Mesenchymal stem cell (in vitro differentiated cells and primary cell): ENCODE measurements at regions not wholly inside any gene's neighbourhood (a gene's known extent, or its start where the extent isn't known, plus 50 kb on each side); places are given as distances from the start of the nearest gene placed in this dataset.

Experiments
- DNase-seq: peaks from one replicate; pipeline ENCODE4 v3.0.0-alpha.2; 2013
- H2AFZ ChIP-seq: one replicate; pipeline ENCODE4 v1.6.1; 2013; ENCODE audit warnings: low read depth, mild to moderate bottlenecking, control low read depth, inconsistent platforms, low read length, moderate library complexity
- H2AK5ac ChIP-seq: 2 replicates; pipeline ENCODE4 v1.6.1; 2013; ENCODE audit warnings: low read length, moderate library complexity, mild to moderate bottlenecking, inconsistent platforms; ENCODE audit not compliant: severe bottlenecking
- H2BK120ac ChIP-seq: one replicate; pipeline ENCODE4 v1.6.1; 2013; ENCODE audit warnings: low read depth, mild to moderate bottlenecking, inconsistent platforms, low read length, moderate library complexity
- H2BK12ac ChIP-seq, 2 experiments: one replicate each; pipeline ENCODE4 v1.6.1; 2013; ENCODE audit warnings: inconsistent platforms in 2 of 2, low read length in 2 of 2, mild to moderate bottlenecking in 2 of 2, moderate library complexity in 2 of 2, control low read depth in 1 of 2
- H2BK15ac ChIP-seq: one replicate; pipeline ENCODE4 v1.6.1; 2013; ENCODE audit warnings: mild to moderate bottlenecking, low read depth, inconsistent platforms; ENCODE audit not compliant: poor library complexity, severe bottlenecking
- H2BK5ac ChIP-seq: 2 replicates; pipeline ENCODE4 v1.6.1; 2013; ENCODE audit warnings: low read depth, mild to moderate bottlenecking, low read length, control low read depth, inconsistent platforms; ENCODE audit not compliant: poor library complexity, severe bottlenecking
- H3K14ac ChIP-seq, 2 experiments: one replicate each; pipeline ENCODE4 v1.6.1; 2013; ENCODE audit warnings: inconsistent platforms in 2 of 2, low read length in 2 of 2, control low read depth in 1 of 2, mild to moderate bottlenecking in 1 of 2, moderate library complexity in 1 of 2
- H3K18ac ChIP-seq, 2 experiments: one replicate each; pipeline ENCODE4 v1.6.1; 2013; ENCODE audit warnings: inconsistent platforms in 2 of 2, low read length in 2 of 2, control low read depth in 1 of 2, low read depth in 1 of 2, mild to moderate bottlenecking in 1 of 2
- H3K23ac ChIP-seq, 2 experiments: one replicate each; pipeline ENCODE4 v1.6.1; 2013; ENCODE audit warnings: inconsistent platforms in 2 of 2, low read length in 2 of 2, mild to moderate bottlenecking in 2 of 2, moderate library complexity in 2 of 2, control low read depth in 1 of 2
- H3K27ac ChIP-seq: 2 replicates; pipeline ENCODE4 v1.5.1; 2013; ENCODE audit warnings: mild to moderate bottlenecking, moderate library complexity, low read length, control low read depth, inconsistent platforms; ENCODE audit not compliant: poor library complexity, severe bottlenecking
- H3K27me3 ChIP-seq, 2 experiments: 2 replicates each; pipeline versions ENCODE4 v1.6.1 to v1.7.0; 2013; ENCODE audit warnings: low read length in 2 of 2, mild to moderate bottlenecking in 2 of 2, moderate library complexity in 2 of 2, control low read depth in 1 of 2, inconsistent platforms in 1 of 2; ENCODE audit not compliant: control insufficient read depth in 1 of 2, insufficient read depth in 1 of 2
- H3K36me3 ChIP-seq, 2 experiments: 2 replicates each; pipeline versions ENCODE4 v1.6.1 to v1.7.0; 2013; ENCODE audit warnings: low read length in 2 of 2, control low read depth in 1 of 2, inconsistent platforms in 1 of 2, low read depth in 1 of 2, mild to moderate bottlenecking in 1 of 2; ENCODE audit not compliant: insufficient read depth in 2 of 2, control insufficient read depth in 1 of 2
- H3K4ac ChIP-seq, 2 experiments: one replicate each; pipeline ENCODE4 v1.6.1; 2013; ENCODE audit warnings: inconsistent platforms in 2 of 2, low read length in 2 of 2, mild to moderate bottlenecking in 2 of 2, moderate library complexity in 2 of 2, control low read depth in 1 of 2, low read depth in 1 of 2
- H3K4me1 ChIP-seq: 2 replicates; pipeline ENCODE4 v1.6.1; 2013; ENCODE audit warnings: low read depth, low read length, control low read depth; ENCODE audit not compliant: control insufficient read depth, insufficient read depth
- H3K4me2 ChIP-seq: 2 replicates; pipeline ENCODE4 v1.6.1; 2013; ENCODE audit warnings: low read length, mild to moderate bottlenecking, inconsistent platforms; ENCODE audit not compliant: poor library complexity, severe bottlenecking
- H3K4me3 ChIP-seq, 2 experiments: 2 replicates each; pipeline versions ENCODE4 v1.5.1 to v1.7.0; 2013; ENCODE audit warnings: low read length in 2 of 2, mild to moderate bottlenecking in 2 of 2, control low read depth in 1 of 2, low read depth in 1 of 2; ENCODE audit not compliant: insufficient read depth in 1 of 2
- H3K79me1 ChIP-seq: replicated peaks from 2 replicates; pipeline ENCODE4 v1.6.1; 2013; ENCODE audit warnings: mild to moderate bottlenecking, control low read depth, low read length, inconsistent platforms; ENCODE audit not compliant: poor library complexity, severe bottlenecking
- H3K9ac ChIP-seq: 2 replicates; pipeline ENCODE4 v1.7.0; 2013; ENCODE audit warnings: mild to moderate bottlenecking, low read length, moderate library complexity
- H3K9me3 ChIP-seq: 2 replicates; pipeline ENCODE4 v1.7.0; 2013; ENCODE audit warnings: mild to moderate bottlenecking, low read length; ENCODE audit not compliant: control insufficient read depth
- H4K8ac ChIP-seq: one replicate; pipeline ENCODE4 v1.6.1; 2013; ENCODE audit warnings: inconsistent platforms, mild to moderate bottlenecking, low read length, moderate library complexity
- H4K91ac ChIP-seq: one replicate; pipeline ENCODE4 v1.6.1; 2013; ENCODE audit warnings: mild to moderate bottlenecking, low read length, inconsistent platforms
- WGBS: methylation state at CpG from one replicate; pipeline ENCODE4 v1.1.7; 2013; ENCODE audit warnings: mixed read lengths; 5-methylcytosine and 5-hydroxymethylcytosine counted together

DNA sequence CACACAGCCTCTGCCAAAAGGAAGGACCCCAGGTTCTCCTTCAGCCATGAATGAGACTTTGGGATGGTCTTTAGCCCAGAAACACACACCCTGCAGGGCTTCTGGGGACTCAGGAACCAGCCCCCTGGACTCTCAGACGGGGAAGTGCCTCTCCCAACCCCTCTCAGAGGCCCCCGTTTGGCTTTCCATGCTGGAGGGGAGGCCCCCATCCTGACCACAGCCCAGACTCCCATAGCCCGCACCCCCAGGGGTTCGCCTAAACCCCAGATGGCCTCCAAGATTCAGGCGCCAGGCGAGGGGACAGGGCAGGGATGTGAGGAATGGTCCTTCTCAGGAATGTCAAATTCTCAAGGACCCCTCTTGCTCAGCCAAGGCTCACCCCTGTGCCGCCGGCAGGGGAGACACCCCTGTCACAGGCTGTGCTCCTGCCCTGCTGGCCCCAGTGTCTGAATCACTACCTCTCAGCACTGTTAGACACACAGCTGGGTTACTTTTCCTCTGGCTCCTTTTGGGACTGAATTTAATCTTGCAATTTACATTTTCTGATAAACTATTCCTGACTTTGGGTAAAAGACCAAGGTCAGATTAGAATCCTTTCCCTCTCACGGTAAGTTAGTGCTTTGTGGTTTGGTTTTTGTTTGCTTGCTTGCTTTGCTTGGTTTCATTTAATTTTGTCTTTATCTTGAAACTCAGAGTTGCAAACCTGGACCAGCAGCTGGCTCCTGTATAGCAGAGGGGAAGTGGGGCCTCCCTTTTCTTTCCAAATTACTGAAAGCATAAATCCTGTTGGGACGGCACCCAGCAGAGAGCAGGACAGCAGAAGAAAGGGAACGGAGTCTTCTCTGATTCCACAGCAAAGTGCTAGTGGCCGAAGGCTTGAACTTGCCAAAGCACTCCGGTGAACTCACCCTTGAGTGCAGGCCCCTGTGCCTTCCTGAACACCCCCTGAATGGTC, 198.9 kb upstream of the RAB6C start:
- H2AK5ac ChIP-seq = no peak overlapping the region
- no peak overlapping the region for H3K4me3 ChIP-seq
- no peak overlapping the region for H3K18ac ChIP-seq
- H3K4me1 ChIP-seq = no peaks in the 10 kb centered on the region
- H3K23ac ChIP-seq = no peak overlapping the region
- H3K4ac ChIP-seq = no peak overlapping the region
- no peak overlapping the region for H2AFZ ChIP-seq
- no peak overlapping the region for H2BK15ac ChIP-seq
- H3K79me1 ChIP-seq = no peaks in the 10 kb centered on the region
- no peaks in the 10 kb centered on the region for H3K36me3 ChIP-seq
- no peak overlapping the region for H4K8ac ChIP-seq
- DNase-seq = no peak
- no peak overlapping the region for H2BK120ac ChIP-seq
- no peaks in the 10 kb centered on the region for H3K9me3 ChIP-seq
- peaks cover 0 to 23% of the 10 kb centered on the region in 2 experiments for H3K27me3 ChIP-seq
- no peak overlapping the region for H2BK12ac ChIP-seq
- H4K91ac ChIP-seq = no peak overlapping the region
- no peak overlapping the region for H3K9ac ChIP-seq
- 67% methylated on average over 13 of the region's 13 CpGs for WGBS
- no peak overlapping the region for H3K14ac ChIP-seq
- H2BK5ac ChIP-seq = no peak overlapping the region
- no peak overlapping the region for H3K27ac ChIP-seq
- H3K4me2 ChIP-seq = no peak overlapping the region

DNA sequence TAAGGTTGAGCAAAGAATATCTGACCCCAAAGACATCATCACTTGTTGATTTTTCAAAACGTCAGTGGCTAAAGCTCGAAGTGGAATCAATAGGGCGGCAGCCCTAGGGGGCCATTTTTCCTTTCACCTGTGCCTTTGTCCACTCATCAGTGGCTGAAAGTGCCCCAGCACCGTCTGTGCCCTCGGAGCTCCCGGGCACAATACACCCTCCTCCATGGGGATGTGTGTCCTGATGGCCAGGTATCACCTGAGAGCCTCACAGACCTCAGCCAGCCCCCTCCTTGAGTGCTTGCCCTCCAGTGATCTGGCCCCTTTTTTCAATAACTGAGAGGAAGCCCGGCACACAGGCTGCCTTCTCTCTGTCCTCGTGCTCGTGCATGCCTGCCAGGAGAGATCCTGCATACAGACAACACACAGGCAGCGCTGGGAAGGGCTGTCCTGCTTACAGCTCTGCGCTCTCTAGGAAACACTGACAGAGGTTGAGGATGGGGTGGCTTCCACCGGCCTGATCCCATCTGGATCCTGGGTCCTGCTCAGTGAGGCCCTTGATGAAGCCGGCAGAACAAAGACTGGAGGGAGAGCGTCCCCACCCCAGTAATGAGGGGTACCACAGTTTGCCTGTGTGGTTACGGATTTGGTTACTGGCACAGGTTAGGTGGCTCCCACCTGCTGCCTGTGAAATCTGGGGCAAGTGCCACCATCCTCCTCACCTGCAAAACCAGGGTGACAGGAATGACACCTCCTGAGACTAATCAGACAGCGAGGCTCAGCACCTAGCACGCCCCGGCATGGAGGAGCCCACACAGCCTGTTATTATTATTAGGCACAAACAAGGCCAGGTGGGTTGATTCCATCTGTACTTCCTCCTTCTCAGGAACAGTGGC, 197.5 kb upstream of the RAB6C start:
- no peak overlapping the region for H2BK120ac ChIP-seq
- no peak overlapping the region for H2BK12ac ChIP-seq
- no peak overlapping the region for H2BK5ac ChIP-seq
- H2AFZ ChIP-seq = no peak overlapping the region
- DNase-seq = no peak
- H3K27me3 ChIP-seq = peaks cover 0 to 23% of the 10 kb centered on the region in 2 experiments
- no peaks in the 10 kb centered on the region for H3K36me3 ChIP-seq
- no peak overlapping the region for H2AK5ac ChIP-seq
- H3K27ac ChIP-seq = no peak overlapping the region
- no peak overlapping the region for H3K14ac ChIP-seq
- no peaks in the 10 kb centered on the region for H3K4me1 ChIP-seq
- H3K4me3 ChIP-seq = no peak overlapping the region
- no peak overlapping the region for H3K4ac ChIP-seq
- no peak overlapping the region for H3K23ac ChIP-seq
- WGBS = 73% methylated on average over 18 of the region's 18 CpGs
- no peaks in the 10 kb centered on the region for H3K79me1 ChIP-seq
- H3K18ac ChIP-seq = no peak overlapping the region
- H3K9ac ChIP-seq = no peak overlapping the region
- H2BK15ac ChIP-seq = no peak overlapping the region
- H3K4me2 ChIP-seq = no peak overlapping the region
- H4K8ac ChIP-seq = no peak overlapping the region
- no peak overlapping the region for H4K91ac ChIP-seq
- no peaks in the 10 kb centered on the region for H3K9me3 ChIP-seq

DNA sequence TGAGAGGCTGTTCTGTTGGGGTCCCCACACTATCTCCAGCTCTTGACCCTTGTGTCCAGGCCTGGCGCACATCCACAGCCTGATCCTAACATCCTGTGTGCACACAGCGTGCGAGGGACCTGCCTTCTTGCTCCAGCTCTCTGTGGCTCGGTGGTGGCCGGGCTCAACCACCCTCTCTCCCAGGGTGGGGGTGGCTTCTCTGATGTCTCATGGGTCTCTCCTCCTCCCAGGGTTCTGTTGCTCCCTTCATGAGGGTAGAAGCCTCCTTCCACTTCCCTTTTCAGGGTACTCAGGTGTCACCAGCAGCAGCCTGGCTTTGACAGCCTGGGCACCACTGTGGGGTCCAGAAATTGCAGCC, 196.9 kb upstream of the RAB6C start:
- no peak overlapping the region for H3K14ac ChIP-seq
- no peaks in the 10 kb centered on the region for H3K36me3 ChIP-seq
- H3K18ac ChIP-seq = no peak overlapping the region
- H2BK120ac ChIP-seq = no peak overlapping the region
- no peak overlapping the region for H2BK12ac ChIP-seq
- H2AK5ac ChIP-seq = no peak overlapping the region
- H3K4me2 ChIP-seq = no peak overlapping the region
- no peak overlapping the region for H2BK15ac ChIP-seq
- no peaks in the 10 kb centered on the region for H3K9me3 ChIP-seq
- peaks cover 0 to 23% of the 10 kb centered on the region in 2 experiments for H3K27me3 ChIP-seq
- H3K23ac ChIP-seq = no peak overlapping the region
- H4K8ac ChIP-seq = no peak overlapping the region
- H2AFZ ChIP-seq = no peak overlapping the region
- no peaks in the 10 kb centered on the region for H3K79me1 ChIP-seq
- no peak overlapping the region for H2BK5ac ChIP-seq
- H4K91ac ChIP-seq = no peak overlapping the region
- no peak overlapping the region for H3K4ac ChIP-seq
- H3K4me3 ChIP-seq = no peak overlapping the region
- H3K9ac ChIP-seq = no peak overlapping the region
- no peak for DNase-seq
- H3K27ac ChIP-seq = no peak overlapping the region
- 69% methylated on average over 5 of the region's 5 CpGs for WGBS
- H3K4me1 ChIP-seq = no peaks in the 10 kb centered on the region

DNA sequence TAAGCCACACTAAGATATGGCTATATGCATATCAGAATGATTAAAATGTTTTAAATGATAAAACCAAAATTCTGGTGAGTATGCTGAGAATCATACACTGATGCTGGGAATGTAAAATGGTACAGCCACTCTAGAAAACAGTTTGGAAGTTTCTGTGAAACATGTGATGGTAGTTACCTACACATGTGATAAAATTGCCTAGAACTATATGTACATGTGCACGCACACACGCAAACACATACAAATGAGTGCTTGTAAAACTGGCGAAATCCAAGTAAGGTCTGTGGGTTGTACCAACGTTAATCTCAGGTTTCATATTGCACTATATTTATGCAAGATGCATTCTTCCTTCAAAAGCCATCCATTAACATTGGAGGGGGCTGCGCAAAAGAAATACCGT, 195.0 kb upstream of the RAB6C start:
- Histone ChIP-seq H4K8ac (no peak overlapping the region), H4K91ac (no peak overlapping the region), H3K4ac (no peak overlapping the region), H2BK12ac (no peak overlapping the region), H3K14ac (no peak overlapping the region), H2BK120ac (no peak overlapping the region), H3K36me3 (no peaks in the 10 kb centered on the region), H3K4me2 (no peak overlapping the region), H2BK5ac (no peak overlapping the region), H3K4me1 (no peaks in the 10 kb centered on the region), H3K27ac (no peak overlapping the region), H2BK15ac (no peak overlapping the region), H3K23ac (no peak overlapping the region), H3K18ac (no peak overlapping the region), H2AFZ (no peak overlapping the region), H2AK5ac (no peak overlapping the region), H3K4me3 (no peak overlapping the region), H3K9ac (no peak overlapping the region), H3K9me3 (no peaks in the 10 kb centered on the region), H3K27me3 (peaks cover 0 to 23% of the 10 kb centered on the region in 2 experiments), H3K79me1 (no peaks in the 10 kb centered on the region)
- WGBS = 90% methylated on average over 4 of the region's 6 CpGs
- DNase-seq = no peak
